ENCODE measurements at regions not wholly inside any gene's neighbourhood (a gene's known extent, or its start where the extent isn't known, plus 50 kb on each side); places are given as distances from the start of the nearest gene placed in this dataset.

DNA sequence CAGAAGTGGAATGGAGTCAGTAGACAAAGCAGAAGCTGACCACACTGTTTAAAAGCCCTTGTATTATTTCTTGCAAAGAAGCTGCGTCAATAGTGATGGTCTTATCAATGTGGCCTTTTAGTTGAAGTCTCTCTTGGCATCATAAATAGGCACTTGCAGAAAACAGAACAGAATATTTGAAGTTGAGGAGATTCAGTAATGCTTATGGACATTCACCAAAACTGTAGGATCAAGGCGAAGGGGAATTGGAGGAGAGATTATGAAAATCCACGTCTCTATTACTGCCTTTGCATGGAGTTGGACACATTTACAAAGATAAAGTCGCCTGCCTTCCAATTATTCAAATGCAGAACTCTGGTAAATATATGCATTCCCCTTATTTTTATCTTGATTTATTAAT lies 1482.8 kb downstream of the EFNB2 start:
- H4K20me1 ChIP-seq: no peaks in the 10 kb centered on the region
- no peak overlapping the region for H3K27ac ChIP-seq
- no peak overlapping the region for H3K4me2 ChIP-seq
- no peak overlapping the region for H3K9ac ChIP-seq
- H3K36me3 ChIP-seq: no peaks in the 10 kb centered on the region
- no peaks in the 10 kb centered on the region for H3K27me3 ChIP-seq
- no peaks in the 10 kb centered on the region for H3K9me3 ChIP-seq
- H3K4me3 ChIP-seq: no peak overlapping the region
- TF ChIP-seq Cebpa-rat (IDR thresholded peaks at IDR 0.05): no peak
- H3K4me1 ChIP-seq: no peaks in the 10 kb centered on the region

DNA sequence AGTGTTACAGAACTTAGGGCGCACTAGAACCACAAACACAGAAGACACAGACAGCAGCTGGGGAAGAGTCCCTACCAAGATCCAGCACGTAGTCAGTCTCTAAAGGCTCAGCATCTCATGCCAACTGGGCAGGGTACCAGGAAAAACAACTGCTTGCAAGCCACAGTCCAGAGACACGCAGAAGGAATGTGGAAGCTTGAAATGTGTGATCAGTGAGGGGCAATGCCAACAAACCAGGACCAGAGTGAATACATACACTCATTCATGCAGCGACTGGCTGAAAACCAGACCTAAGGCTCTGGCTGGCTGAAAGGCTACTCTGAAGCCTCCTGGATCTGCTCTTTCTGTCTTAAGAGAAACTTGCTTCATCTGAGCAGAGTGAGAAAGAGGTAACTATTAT lies 1484.8 kb downstream of the EFNB2 start:
- no peaks in the 10 kb centered on the region for H3K36me3 ChIP-seq
- H3K27ac ChIP-seq: no peak overlapping the region
- no peaks in the 10 kb centered on the region for H4K20me1 ChIP-seq
- H3K27me3 ChIP-seq: no peaks in the 10 kb centered on the region
- H3K4me1 ChIP-seq: no peaks in the 10 kb centered on the region
- TF ChIP-seq Cebpa-rat (IDR thresholded peaks at IDR 0.05): no peak
- no peak overlapping the region for H3K4me3 ChIP-seq
- H3K9ac ChIP-seq: no peak overlapping the region
- no peak overlapping the region for H3K4me2 ChIP-seq
- no peaks in the 10 kb centered on the region for H3K9me3 ChIP-seq

DNA sequence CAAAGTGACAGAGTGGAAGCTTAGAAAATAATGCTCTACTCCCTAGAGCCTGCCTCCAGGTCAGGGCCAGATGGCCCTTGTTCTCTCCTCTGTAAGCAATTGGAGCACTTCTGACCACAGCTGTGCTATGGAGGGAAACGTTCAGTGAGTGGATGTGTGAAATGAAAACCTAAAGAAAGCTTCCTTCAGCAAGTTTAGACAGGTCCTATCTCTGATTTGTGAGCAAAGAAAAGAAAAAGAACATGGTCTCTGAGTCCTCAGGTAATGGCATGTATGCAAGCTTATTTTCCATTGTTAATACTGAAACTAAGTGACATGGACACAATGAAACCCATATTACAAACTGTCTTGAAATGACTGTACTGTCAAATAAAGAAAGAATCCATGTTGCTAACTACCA lies 1486.8 kb downstream of the EFNB2 start:
- no peak for TF ChIP-seq Cebpa-rat (IDR thresholded peaks at IDR 0.05)
- no peaks in the 10 kb centered on the region for H3K4me1 ChIP-seq
- no peak overlapping the region for H3K4me3 ChIP-seq
- H4K20me1 ChIP-seq: no peaks in the 10 kb centered on the region
- no peak overlapping the region for H3K9ac ChIP-seq
- no peak overlapping the region for H3K4me2 ChIP-seq
- H3K27ac ChIP-seq: no peak overlapping the region
- no peaks in the 10 kb centered on the region for H3K27me3 ChIP-seq
- no peaks in the 10 kb centered on the region for H3K9me3 ChIP-seq
- H3K36me3 ChIP-seq: no peaks in the 10 kb centered on the region

DNA sequence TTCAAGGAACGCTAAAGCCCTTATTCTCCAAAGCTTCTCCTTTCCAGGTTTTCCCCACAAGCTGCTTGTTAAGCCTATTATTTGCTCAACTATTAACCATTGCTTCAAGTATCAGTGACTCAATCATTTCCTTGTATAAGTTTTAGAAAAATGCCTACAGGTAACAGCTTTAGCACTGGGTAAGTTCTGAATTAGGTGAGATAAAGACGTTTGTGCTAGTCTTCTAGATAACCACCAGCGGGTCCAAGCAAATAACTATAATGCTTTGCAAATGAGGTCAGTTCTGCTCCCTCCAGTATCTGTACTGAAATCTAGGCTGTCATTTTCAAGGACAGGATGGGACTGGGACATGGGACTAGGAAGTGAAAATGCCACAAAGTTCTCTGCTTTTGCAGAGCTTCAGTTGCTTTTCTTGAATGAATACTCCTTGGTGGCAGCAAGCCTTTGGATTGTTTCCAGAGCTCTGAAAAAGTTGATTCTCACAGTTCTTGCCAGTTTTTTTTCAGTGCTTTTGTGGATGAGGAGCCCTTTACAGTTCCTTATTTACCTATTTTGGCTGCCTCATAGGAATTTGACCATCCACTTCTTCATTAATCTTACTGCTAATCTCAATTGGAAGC lies 1487.7 kb downstream of the EFNB2 start:
- H3K27ac ChIP-seq: no peak overlapping the region
- TF ChIP-seq Cebpa-rat (IDR thresholded peaks at IDR 0.05): no peak

DNA sequence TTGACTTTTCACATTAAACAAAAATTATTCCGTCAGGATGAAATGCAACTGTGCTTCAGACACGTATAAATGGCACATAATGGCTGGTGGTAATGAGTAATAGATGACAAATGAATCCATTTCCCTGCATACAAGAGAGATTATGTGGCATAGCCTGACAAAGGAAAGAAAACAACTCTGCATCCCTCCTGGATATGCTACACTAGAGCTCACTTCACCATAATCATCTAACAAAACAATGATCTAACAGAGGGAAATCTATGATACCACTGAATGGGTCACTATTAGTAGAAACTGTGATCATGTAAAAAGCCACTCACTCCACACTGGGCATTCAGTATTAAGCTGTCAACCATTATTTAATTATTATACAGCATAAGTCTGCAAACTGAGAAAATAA lies 1498.4 kb downstream of the EFNB2 start:
- H4K20me1 ChIP-seq: no peaks in the 10 kb centered on the region
- no peak overlapping the region for H3K9ac ChIP-seq
- H3K4me2 ChIP-seq: no peak overlapping the region
- peaks cover 12% of the 10 kb centered on the region for H3K9me3 ChIP-seq
- TF ChIP-seq Cebpa-rat (IDR thresholded peaks at IDR 0.05): no peak
- no peaks in the 10 kb centered on the region for H3K36me3 ChIP-seq
- no peaks in the 10 kb centered on the region for H3K4me1 ChIP-seq
- H3K27ac ChIP-seq: no peak overlapping the region
- no peaks in the 10 kb centered on the region for H3K27me3 ChIP-seq
- no peak overlapping the region for H3K4me3 ChIP-seq

More for the DNA sequence above, 1487.7 kb downstream of the EFNB2 start:
- Histone ChIP-seq H3K4me2 (no peak overlapping the region), H3K4me3 (no peak overlapping the region), H4K20me1 (no peaks in the 10 kb centered on the region), H3K36me3 (no peaks in the 10 kb centered on the region), H3K9ac (no peak overlapping the region), H3K27me3 (no peaks in the 10 kb centered on the region), H3K9me3 (0 out of 2 replicates have a peak, but pooled peaks cover 7% of the 10 kb centered on the region), H3K4me1 (no peaks in the 10 kb centered on the region)

DNA sequence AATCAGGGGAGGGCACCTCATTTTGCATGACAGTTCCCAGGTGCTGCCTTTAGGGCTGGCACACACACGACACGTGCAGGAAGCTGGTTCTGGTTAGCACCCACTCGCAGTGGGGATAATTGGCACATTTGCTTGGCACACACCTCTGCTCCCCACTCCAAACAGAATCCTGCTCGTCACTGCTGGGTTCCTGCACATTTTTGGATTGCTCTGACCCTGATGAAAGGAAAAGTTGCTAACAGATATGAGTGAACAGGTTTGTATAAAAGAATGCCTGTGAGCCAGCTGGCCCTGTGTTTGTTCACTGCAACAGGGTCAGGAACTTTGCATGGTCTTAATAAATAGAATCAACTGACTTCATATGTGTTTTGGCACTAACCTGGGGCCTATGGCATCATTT lies 1500.4 kb downstream of the EFNB2 start:
- no peak for TF ChIP-seq Cebpa-rat (IDR thresholded peaks at IDR 0.05)

DNA sequence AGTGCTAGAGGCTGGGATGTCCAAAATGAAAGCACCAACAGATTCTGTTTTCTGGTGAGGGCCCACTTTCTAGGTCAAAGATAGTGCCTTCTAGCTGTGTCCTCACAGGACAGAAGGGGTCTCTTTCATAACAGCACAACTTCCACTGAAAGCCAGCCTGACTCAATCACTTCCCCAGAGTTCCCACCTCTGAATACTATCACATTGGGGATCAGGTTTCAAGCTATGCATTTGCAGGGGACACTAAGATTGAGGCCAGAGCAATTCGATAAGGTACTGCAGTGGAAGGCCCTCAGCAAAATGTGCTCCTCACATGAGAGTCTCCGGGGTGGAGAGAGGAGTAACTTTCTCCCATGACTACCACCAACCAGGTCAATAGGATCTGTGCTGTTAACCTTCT lies 1501.5 kb downstream of the EFNB2 start:
- H4K20me1 ChIP-seq: no peaks in the 10 kb centered on the region
- no peaks in the 10 kb centered on the region for H3K4me1 ChIP-seq
- H3K27ac ChIP-seq: no peak overlapping the region
- H3K27me3 ChIP-seq: no peaks in the 10 kb centered on the region
- no peak overlapping the region for H3K4me3 ChIP-seq
- no peak for TF ChIP-seq Cebpa-rat (IDR thresholded peaks at IDR 0.05)
- no peaks in the 10 kb centered on the region for H3K36me3 ChIP-seq
- 0 out of 2 replicates have a peak, but pooled peaks cover under 1% of the 10 kb centered on the region for H3K9me3 ChIP-seq
- H3K9ac ChIP-seq: no peak overlapping the region
- H3K4me2 ChIP-seq: no peak overlapping the region

More for the DNA sequence above, 1500.4 kb downstream of the EFNB2 start:
- Histone ChIP-seq H3K4me2 (no peak overlapping the region), H3K4me3 (no peak overlapping the region), H3K9ac (no peak overlapping the region), H3K27ac (no peak overlapping the region), H3K9me3 (peaks cover 6% of the 10 kb centered on the region; the same call in 1 of the 2 replicates), H4K20me1 (no peaks in the 10 kb centered on the region), H3K36me3 (no peaks in the 10 kb centered on the region), H3K4me1 (no peaks in the 10 kb centered on the region), H3K27me3 (no peaks in the 10 kb centered on the region)

DNA sequence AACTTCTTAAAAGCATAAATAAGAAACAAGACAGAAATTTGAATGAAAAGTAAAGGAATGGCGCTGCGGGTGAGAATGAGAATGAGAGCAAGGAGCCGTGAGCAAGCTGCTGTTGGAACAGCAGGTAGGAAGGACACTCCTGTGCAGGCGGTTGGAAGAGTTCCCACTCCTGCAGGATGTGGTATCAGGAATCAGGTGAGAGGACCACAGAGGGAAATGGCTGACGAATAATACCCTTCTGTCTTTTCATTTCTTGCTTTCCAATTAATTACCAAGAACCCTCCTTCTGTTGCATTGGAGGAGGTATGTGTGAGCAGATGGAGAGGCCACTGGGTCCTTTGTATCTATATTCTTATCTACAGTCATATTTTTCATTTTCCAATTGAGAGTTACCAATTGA lies 1504.2 kb downstream of the EFNB2 start:
- Histone ChIP-seq H3K4me2 (no peak overlapping the region), H3K9me3 (no peaks in the 10 kb centered on the region), H3K27me3 (no peaks in the 10 kb centered on the region), H3K36me3 (no peaks in the 10 kb centered on the region), H3K4me1 (no peaks in the 10 kb centered on the region), H4K20me1 (no peaks in the 10 kb centered on the region), H3K27ac (no peak overlapping the region), H3K9ac (no peak overlapping the region), H3K4me3 (no peak overlapping the region)
- TF ChIP-seq Cebpa-rat (IDR thresholded peaks at IDR 0.05): no peak

DNA sequence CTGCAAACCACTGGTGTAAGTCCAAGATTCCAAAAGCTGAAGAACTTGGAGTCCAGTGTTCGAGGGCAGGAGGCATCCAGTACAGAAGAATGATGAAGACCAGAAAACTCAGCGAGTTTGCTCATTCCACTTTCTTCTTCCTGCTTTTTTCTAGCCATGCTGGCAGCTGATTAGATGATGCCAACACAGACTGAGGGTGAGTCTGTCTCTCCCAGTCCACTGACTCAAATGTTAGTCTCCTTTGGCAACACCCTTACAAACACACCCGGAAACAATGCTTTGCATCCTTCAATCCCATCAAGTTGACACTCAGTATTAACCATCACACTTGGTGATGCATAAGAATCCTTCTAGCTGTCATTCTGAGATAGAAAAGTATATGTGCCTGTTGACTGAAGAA lies 1504.6 kb downstream of the EFNB2 start:
- H3K36me3 ChIP-seq: no peaks in the 10 kb centered on the region

DNA sequence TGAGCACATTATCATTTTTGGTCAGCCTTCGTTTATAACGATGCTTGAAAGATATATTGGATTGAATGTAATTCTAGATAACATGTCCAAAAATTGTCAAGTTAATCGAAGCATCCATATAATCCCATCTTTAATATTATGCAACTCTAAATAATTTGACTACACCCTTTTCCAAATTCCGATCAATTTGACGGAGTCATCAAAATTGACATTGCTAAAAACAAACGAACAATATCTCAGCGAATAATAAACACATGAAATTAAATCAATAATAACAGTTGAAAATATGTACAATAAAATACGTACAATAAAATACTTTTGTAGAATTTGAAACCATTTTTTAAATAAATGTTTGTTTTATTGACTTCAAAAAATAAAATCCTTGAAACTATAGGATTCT lies 1516.4 kb downstream of the EFNB2 start:
- Histone ChIP-seq H3K4me1 (no peaks in the 10 kb centered on the region), H3K9ac (no peak overlapping the region), H4K20me1 (no peaks in the 10 kb centered on the region), H3K4me3 (no peak overlapping the region), H3K27me3 (no peaks in the 10 kb centered on the region), H3K36me3 (no peaks in the 10 kb centered on the region), H3K4me2 (no peak overlapping the region), H3K27ac (no peak overlapping the region), H3K9me3 (0 out of 2 replicates have a peak, but pooled peaks cover 6% of the 10 kb centered on the region)
- no peak for TF ChIP-seq Cebpa-rat (IDR thresholded peaks at IDR 0.05)

More for the DNA sequence above, 1504.6 kb downstream of the EFNB2 start:
- H3K4me3 ChIP-seq: no peak overlapping the region
- no peaks in the 10 kb centered on the region for H4K20me1 ChIP-seq
- no peaks in the 10 kb centered on the region for H3K27me3 ChIP-seq
- TF ChIP-seq Cebpa-rat (IDR thresholded peaks at IDR 0.05): no peak
- no peaks in the 10 kb centered on the region for H3K4me1 ChIP-seq
- no peaks in the 10 kb centered on the region for H3K9me3 ChIP-seq
- no peak overlapping the region for H3K27ac ChIP-seq
- H3K9ac ChIP-seq: no peak overlapping the region
- no peak overlapping the region for H3K4me2 ChIP-seq

DNA sequence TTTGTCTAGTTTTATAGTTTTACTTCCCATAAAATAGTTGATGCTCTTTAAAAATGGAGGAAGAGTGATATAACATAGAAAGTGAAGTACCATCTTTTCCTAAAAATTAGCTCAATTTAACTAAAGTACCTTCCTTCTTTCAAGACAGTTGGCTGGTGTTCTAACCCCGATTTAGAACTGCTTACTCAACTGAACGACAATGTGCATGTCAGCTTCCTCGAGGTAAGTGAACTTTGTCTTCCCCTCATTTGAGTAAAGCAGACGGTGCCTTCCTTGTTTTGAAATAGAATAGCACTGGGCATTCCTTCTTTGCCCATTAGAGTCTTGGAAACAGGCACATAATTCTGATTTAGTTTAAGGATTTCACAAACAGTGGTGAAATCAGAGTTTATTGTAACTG lies 1519.2 kb downstream of the EFNB2 start:
- H3K27ac ChIP-seq: no peak overlapping the region
- H3K27me3 ChIP-seq: no peaks in the 10 kb centered on the region
- no peak overlapping the region for H3K4me3 ChIP-seq
- no peaks in the 10 kb centered on the region for H3K36me3 ChIP-seq
- H3K4me1 ChIP-seq: no peaks in the 10 kb centered on the region
- TF ChIP-seq Cebpa-rat (IDR thresholded peaks at IDR 0.05): no peak
- no peak overlapping the region for H3K4me2 ChIP-seq
- H4K20me1 ChIP-seq: no peaks in the 10 kb centered on the region
- H3K9me3 ChIP-seq: no peaks in the 10 kb centered on the region
- no peak overlapping the region for H3K9ac ChIP-seq
